Pancreas (tissue), 10 donors: ENCODE measurements at regions not wholly inside any gene's neighbourhood (a gene's known extent, or its start where the extent isn't known, plus 50 kb on each side); places are given as distances from the start of the nearest gene placed in this dataset.

Experiments used
- ATAC-seq, 4 donors: fragments of 200-7000 bp; cut with Tn5 transposase; one replicate each; pipeline versions ENCODE4 v1.8.0 to v1.9.1; 2020; ENCODE audit warnings: mild to moderate bottlenecking in 4 of 4, moderate library complexity in 4 of 4
- DNase-seq, 6 donors: peaks; one replicate each; pipeline ENCODE4 v3.0.0-alpha.2; 2020
- FAIRE-seq: peaks from 2 replicates; lab custom pipeline; 2012; peaks lifted over from hg19 to GRCh38; lab: Jason Lieb, UNC
- H3K27ac ChIP-seq, 4 donors: fragments of 200-600 bp; sonication (generic); 1 replicate in 3 of 4; 2 replicates in 1 of 4; pipeline versions ENCODE4 v1.5.0 to v1.8.0; 2020
- H3K27me3 ChIP-seq, 4 donors: fragments of 200-600 bp; one replicate each; pipeline ENCODE4 v1.8.0; 2021
- H3K36me3 ChIP-seq, 3 donors: fragments of 200-600 bp; sonication (generic) in 1 of 3; one replicate each; pipeline versions ENCODE4 v1.5.0 to v1.8.0; 2020 to 2021
- H3K4me1 ChIP-seq, 3 donors: fragments of 200-600 bp; one replicate each; pipeline ENCODE4 v1.8.0; 2021
- H3K4me3 ChIP-seq, 4 donors: fragments of 200-600 bp; sonication (generic) in 2 of 4; one replicate each; pipeline versions ENCODE4 v1.5.0 to v1.8.0; 2020 to 2021
- H3K9me3 ChIP-seq, 4 donors: fragments of 200-600 bp; one replicate each; pipeline ENCODE4 v1.8.0; 2021
- CTCF ChIP-seq, 4 donors: fragments of 200-600 bp; sonication (generic) in 3 of 4; IDR thresholded peaks; one replicate each; pipeline versions ENCODE4 v1.5.0 to v1.8.0; 2021; ENCODE audit warnings: antibody characterized with exemption in 4 of 4
- WGBS, 2 donors: extraction: QIAGEN DNeasy Blood & Tissue Kit; methylation state at CpG; one replicate each; pipeline ENCODE4 v1.1.7; 2013; 5-methylcytosine and 5-hydroxymethylcytosine counted together
- intact Hi-C, 3 donors: fragments of 100-400 bp; cut with DNase I; formaldehyde crosslinking; loops; one replicate each; pipeline versions ENCODE4 v1.11.1 to v1.14.2; 2022
- donor health status: healthy with polysubstance abuse.
- donor health status: DM: no; HTN: no; CAD: no; lungs with moderate emphysema.
- donor health status: DM: no; HTN: no; CAD: no.
- donor health status: control.
- donor health status: control.
- donor health status: Bipolar disorder and iron deficiency.
- donor health status: DM: yes; HTN: yes; CAD: no.
- donor health status: DM: no; HTN: no; CAD: no.
- donor health status: DM: no; HTN: no; CAD: no.
- donor health status: DM: yes; HTN: yes; CAD: no.

GRCh38 chr12:60845696-60846095, 1249.9 kb downstream of the SLC16A7 start:
- H3K9me3 ChIP-seq, result no peaks in the 10 kb centered on the region
- ATAC-seq, result no peak

GRCh38 chr12:60847281-60847680, 1251.5 kb downstream of the SLC16A7 start:
- TF ChIP-seq CTCF (IDR thresholded peaks at IDR 0.05), result no peak
- H3K4me3 ChIP-seq, result no peak overlapping the region
- H3K36me3 ChIP-seq, result no peaks in the 10 kb centered on the region
- intact Hi-C loops, result no loop called here
- DNase-seq (no peak), ATAC-seq (no peak), FAIRE-seq (no peak)
- no peaks in the 10 kb centered on the region for H3K27me3 ChIP-seq
- WGBS, 2 donors, result 61 to 76% methylated on average over 4 of the region's 4 CpGs
- no peaks in the 10 kb centered on the region for H3K9me3 ChIP-seq
- H3K4me1 ChIP-seq, result no peaks in the 10 kb centered on the region
- H3K27ac ChIP-seq, result no peak overlapping the region

More at GRCh38 chr12:60845696-60846095, 1249.9 kb downstream of the SLC16A7 start:
- no peak for TF ChIP-seq CTCF (IDR thresholded peaks at IDR 0.05)
- Histone ChIP-seq H3K27ac (no peak overlapping the region), H3K4me1 (no peaks in the 10 kb centered on the region), H3K36me3 (no peaks in the 10 kb centered on the region), H3K4me3 (no peak overlapping the region), H3K27me3 (no peaks in the 10 kb centered on the region)
- DNase-seq (no peak), FAIRE-seq (no peak)
- intact Hi-C loops, result no loop called here
- 44 to 46% methylated on average over 4 of the region's 4 CpGs for WGBS, 2 donors

- no peak overlapping the region for H3K27ac ChIP-seq
- H3K27me3 ChIP-seq, result no peaks in the 10 kb centered on the region
- 47 to 54% methylated on average over 3 of the region's 3 CpGs for WGBS, 2 donors
- no peaks in the 10 kb centered on the region for H3K4me1 ChIP-seq
- FAIRE-seq (no peak), ATAC-seq (no peak), DNase-seq (no peak)
- intact Hi-C loops, result no loop called here
- H3K36me3 ChIP-seq, result no peaks in the 10 kb centered on the region
- no peaks in the 10 kb centered on the region for H3K9me3 ChIP-seq
- TF ChIP-seq CTCF (IDR thresholded peaks at IDR 0.05), result no peak
- no peak overlapping the region for H3K4me3 ChIP-seq
Measured at GRCh38 chr12:60849723-60850122, 1253.9 kb downstream of the SLC16A7 start.

- ATAC-seq (no peak), DNase-seq (no peak), FAIRE-seq (no peak)
- Histone ChIP-seq H3K27me3 (no peaks in the 10 kb centered on the region), H3K4me1 (no peaks in the 10 kb centered on the region), H3K27ac (no peak overlapping the region), H3K9me3 (no peaks in the 10 kb centered on the region), H3K4me3 (no peak overlapping the region), H3K36me3 (no peaks in the 10 kb centered on the region)
- 49 to 55% methylated on average over 2 of the region's 2 CpGs for WGBS, 2 donors
- intact Hi-C loops, result no loop called here
- no peak for TF ChIP-seq CTCF (IDR thresholded peaks at IDR 0.05)
Measured at GRCh38 chr12:60853407-60853806, 1257.6 kb downstream of the SLC16A7 start.

- Histone ChIP-seq H3K4me1 (no peaks in the 10 kb centered on the region), H3K9me3 (no peaks in the 10 kb centered on the region), H3K36me3 (no peaks in the 10 kb centered on the region), H3K27ac (no peak overlapping the region), H3K4me3 (no peak overlapping the region), H3K27me3 (no peaks in the 10 kb centered on the region)
- ATAC-seq, result no peak
- WGBS, 2 donors, result 95 to 97% methylated on average over 1 of the region's 1 CpG
- intact Hi-C loops, result no loop called here
- no peak for FAIRE-seq
- DNase-seq, result no peak
- no peak for TF ChIP-seq CTCF (IDR thresholded peaks at IDR 0.05)
Measured at GRCh38 chr12:60863421-60863820, 1267.6 kb downstream of the SLC16A7 start.
